HG02763 (cell line): ENCODE measurements at regions not wholly inside any gene's neighbourhood (a gene's known extent, or its start where the extent isn't known, plus 50 kb on each side); places are given as distances from the start of the nearest gene placed in this dataset.

Experiments
- ATAC-seq: cut with Tn5 transposase; IDR thresholded peaks from one replicate; pipeline ENCODE4 v1.9.1; 2021; ENCODE audit warnings: mild to moderate bottlenecking, moderate library complexity; ENCODE audit not compliant: unreplicated experiment

DNA sequence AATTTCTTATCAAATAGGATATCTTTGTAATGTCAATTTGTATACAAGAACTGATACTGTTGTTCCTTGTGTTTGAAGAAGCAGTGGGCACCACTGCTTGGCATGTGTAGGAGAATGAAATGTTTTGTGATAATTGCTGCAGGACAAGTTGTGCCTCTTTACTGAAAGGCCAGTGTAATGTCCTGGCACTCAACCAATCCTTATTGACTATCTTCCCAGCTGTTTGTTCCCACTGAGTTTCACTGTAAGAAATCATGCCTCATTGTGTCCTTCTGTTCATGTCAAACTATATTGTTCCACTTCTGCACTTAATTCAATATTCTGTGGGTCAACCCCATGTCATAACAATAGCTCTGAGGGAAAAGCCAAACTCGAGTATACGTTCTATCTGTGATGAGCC, 136.1 kb upstream of the FAM83B start:
- no peak for ATAC-seq

DNA sequence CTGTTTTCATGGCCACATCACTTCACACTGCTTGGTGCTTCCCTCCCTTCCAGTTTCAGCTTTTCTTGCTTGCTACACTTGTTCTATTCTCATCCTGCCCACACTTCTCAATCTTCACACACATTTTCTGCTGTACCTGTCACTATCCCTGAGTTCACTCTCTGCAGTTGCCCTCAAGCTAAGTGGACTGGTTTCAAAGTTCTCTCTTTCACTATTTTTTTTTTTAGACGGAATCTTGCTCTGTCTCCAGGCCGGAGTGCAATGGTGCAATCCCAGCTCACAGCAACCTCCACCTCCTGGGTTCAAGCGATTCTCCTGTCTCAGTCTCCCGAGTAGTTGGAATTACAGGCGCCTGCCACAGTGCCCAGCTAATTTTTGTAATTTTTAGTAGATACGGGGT, 130.6 kb upstream of the FAM83B start:
- ATAC-seq, result no peak

DNA sequence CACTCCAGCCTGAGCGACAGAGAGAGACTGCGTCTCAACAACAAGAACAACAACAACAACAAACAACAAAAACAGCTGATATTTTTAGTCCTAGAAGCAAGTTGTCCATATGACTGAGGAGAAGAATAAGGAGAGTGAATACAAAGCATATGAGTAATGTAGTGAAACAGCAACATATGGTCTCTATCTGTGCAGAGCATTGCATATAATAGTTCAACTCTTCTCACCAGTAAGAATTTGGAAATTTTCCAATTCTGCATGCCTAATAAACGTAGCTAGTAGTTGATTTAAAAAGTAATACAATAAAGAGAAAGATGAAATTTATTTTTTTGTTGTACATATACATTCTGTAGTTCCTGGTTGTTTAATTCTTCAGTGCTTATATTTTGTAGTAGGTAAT, 129.7 kb upstream of the FAM83B start:
- ATAC-seq, result no peak

DNA sequence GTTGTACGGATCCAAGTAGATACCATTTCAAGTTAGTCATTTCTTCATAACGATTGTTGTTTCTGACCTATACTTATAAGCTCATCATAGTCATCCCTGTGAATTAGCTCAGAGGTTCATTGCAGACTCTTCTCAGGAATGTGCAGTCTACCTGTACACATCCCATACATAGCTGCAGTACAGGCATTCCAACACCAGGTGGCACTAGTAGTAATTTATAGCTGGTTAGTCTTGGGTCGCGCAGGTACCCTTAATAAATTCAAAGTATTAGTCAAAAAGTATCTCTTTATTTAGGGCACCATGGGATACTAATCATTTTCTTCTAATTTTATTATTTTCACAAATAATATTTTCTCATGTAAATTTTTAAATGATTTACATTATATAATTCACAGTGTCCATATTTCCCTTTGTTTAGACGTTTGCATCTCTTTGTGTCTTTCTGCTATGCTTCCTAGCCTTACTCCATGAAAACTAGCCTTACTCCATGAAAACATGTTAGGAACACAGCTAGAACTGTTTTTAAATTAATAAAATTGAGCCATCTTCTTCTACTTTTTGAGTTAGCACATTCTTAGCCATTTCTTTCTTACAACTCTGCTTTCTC, 128.6 kb upstream of the FAM83B start:
- ATAC-seq, result peak; percentile 84

DNA sequence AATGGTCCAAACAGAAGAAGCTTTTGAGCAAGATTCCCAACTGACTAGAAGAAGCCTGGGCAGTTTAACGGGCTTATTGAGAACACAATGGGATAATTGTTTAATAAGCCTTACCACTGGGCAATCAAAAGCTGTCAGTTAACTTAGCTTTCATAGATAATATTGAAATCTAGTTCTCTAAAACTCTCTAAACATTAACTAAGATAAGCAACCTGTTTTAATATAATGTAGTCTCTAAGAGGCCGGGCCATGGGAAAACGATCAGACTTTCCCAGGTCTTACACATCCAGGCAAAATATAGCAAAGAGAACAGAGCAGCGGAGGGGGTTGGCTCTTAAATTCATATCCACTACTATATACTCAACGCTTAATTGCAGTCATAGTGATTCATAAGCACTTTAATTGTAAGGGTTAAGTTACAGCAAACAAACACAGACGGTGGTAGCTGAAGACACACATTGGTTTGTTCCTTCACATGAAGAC, 128.0 kb upstream of the FAM83B start:
- no peak for ATAC-seq

DNA sequence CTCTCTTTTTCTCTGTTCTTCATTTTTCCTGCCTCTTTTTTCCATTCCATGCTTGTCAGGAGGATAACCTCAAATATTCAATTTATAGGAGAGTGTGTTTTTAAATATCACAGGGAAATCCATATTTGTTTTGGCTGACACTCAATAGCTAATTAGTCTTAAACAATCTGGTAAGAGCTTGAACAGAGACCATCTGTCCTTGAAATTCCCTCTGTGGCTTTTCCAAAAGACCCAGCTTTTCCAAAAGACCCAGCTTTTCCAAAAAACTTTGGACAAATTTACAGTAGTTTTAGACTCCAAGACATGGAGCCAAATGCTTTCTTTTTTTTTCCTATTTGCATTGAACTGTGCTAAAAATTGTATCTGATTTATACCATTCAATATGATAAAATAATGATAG, 127.4 kb upstream of the FAM83B start:
- ATAC-seq, result no peak

DNA sequence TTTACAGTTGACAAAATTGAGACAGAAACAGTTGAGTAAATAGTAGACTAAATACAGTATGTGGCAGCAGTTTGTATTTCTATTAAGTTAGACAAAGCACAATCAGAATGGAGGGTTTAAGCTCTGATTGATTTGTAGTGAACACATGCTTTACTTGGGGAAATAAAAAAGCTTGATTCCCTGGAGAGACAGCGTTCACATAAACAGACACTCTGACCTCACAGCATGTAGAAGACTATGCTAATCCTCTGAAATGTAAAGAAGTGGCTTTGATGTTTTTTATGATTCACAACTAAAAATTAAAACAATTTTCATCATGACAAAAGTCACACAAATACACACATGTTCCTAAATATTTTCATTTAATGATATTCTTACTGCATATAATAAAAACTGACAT, 126.9 kb upstream of the FAM83B start:
- no peak for ATAC-seq

DNA sequence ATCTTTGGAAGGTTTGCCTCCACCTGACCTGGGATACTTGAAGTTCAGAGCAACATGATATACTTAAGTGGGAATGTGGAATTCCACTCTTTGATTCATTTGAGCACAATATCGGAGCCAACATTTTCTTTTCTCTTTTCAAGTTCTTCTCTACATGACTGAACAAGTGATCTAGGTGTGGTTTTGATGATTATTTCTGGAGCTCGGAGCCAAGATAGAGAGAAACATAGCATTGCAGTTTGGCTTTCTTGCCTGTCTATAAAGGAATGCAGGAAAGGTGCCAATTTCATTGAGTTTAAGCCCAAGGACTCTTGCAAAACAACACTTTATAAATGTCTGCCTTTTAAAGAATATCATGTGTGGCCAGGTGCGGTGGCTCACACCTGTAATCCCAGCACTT, 124.2 kb upstream of the FAM83B start:
- no peak for ATAC-seq

DNA sequence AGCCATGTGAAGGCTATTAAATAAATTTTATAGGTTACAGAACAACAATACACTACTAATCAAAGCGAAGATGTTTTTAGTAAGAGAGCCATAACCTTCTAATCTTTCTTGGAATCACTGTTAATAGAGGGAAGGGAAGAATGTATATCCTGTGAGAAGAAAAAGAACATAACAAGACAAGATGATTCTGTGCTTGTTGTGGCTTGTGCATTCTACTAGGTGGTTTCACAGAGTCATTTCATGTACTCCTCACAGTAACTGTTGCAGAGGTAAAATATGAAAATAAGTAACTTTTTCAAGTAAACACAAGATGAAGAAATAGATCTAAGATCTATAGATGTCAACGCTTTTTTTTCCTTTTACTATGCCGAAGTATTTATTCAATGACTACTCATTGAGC, 116.9 kb upstream of the FAM83B start:
- no peak for ATAC-seq

DNA sequence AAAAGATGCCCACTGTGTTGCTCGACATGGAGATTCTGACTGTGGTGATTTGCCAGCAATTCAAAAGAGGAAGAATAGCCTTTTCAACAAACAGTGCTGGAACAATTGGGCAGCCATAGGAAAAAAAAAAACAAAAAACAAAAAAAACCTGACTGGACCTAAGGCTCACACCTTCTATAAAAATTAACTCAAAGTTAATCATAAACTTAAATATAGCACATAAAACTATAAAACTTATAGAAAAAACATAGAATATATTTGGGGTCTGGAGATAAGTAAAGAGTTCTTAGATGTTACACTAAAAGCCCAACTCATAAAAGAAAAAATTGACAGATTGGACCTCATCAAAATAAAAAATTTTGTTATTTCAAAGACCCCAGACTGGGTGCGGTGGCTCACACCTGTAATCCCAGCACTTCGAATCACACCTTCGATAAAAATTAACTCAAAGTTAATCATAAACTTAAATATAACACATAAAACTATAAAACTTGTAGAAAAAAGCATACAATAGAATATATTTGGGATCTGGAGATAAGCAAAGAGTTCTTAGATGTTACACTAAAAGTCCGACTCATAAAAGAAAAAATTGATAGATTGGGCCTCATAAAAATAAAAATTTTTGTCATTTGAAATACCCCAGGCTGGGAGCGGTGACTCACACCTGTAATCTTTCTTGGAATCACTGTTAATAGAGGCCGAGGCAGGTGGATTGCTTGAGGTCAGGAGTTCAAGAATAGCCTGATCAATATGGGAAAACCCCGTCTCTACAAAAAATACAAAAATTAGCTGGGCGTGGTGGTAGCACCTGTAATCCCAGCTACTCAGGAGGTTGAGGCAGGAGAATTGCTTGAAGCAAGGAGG, 115.6 kb upstream of the FAM83B start:
- ATAC-seq, result no peak

DNA sequence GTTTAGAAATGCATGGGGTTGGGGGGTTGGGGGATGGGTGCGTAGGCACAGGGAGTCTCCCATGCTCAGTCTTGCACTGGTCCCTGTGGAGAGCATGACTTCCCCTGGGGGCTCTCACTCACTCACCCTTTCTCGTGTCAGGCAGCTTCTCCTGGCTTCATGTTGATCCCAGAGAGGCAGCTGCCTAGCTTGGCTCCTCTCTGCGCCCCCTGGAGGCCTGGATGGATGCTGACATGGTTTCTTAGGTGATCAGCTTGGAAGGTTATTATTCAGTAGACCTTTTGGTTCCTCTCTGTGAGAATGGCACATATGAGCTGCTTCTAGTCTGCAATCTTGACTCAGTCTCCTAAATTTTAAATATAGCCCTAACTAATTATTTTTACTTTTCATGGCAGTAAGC, 109.3 kb upstream of the FAM83B start:
- ATAC-seq, result no peak

DNA sequence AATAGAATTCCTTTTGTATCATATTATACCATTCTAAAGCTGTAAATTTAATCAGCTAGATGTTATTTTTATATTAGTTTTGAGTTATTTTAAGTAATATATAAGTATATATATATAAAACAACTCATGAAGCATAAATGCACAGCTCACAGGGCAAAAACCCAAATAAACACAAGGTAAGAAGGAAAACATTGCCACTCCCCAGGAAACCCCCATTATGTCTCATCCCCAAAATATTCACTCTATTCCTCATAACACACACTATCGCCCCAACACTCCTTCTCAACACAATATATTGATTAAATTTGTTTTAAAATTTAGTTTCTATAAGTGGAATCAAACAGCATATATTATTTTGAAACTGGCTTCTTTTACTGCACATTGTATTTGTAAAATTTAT, 98.6 kb upstream of the FAM83B start:
- no peak for ATAC-seq

DNA sequence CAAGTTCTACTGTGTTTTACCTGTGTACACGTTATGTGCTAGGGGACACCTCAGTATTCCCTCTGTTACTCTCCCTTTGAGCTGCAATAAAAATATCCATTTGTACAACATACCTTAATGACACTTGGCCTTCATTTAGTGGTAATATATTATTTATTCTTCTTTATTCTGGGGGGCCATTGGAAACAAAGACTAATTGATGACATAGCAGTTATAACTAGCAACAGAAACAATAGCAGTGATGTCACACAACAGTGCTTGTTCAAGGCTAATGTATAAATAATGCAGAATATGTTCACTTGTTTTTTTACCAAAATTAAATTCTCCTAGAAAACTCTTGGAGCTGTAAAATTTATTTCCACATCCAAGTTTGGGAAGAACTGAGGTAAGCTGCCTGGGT, 92.2 kb upstream of the FAM83B start:
- ATAC-seq, result no peak

DNA sequence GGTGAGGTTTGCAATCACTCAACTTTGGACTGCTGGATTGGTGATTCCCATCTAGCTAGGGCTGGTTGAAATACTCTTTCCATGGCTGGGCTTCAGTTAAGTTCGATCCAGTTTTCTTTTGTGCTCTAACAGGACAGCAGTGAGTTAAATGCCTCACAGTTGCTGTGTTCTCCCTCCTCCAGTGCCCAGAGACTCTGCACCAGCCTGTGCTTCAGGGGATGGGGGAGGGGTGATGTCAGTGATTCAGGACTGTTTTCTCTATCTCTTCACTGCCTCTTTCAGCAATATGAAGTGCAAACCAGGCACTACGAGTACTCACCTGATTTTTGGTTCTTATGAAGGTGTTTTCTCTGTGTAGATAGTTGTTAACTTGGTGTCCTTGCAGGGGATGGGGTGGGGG, 88.2 kb upstream of the FAM83B start:
- no peak for ATAC-seq

DNA sequence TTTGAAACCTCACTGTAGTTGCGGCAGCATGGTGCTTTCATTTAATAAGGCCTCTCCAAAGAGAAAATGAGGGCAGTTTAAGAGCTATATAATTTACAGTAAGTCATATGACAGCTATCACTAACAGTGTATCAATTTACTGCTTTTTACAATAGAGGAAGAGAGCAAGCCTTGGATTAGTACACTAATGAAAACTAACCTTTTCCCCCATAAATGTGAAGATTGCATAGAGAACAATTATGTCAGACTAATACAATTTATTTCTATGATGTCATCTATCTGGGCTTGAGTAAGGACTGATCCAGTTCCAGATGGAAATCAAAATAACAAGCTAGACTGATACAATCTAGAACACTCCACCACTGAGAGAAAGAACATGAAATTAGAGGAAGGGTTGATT, 78.1 kb upstream of the FAM83B start:
- ATAC-seq, result no peak

DNA sequence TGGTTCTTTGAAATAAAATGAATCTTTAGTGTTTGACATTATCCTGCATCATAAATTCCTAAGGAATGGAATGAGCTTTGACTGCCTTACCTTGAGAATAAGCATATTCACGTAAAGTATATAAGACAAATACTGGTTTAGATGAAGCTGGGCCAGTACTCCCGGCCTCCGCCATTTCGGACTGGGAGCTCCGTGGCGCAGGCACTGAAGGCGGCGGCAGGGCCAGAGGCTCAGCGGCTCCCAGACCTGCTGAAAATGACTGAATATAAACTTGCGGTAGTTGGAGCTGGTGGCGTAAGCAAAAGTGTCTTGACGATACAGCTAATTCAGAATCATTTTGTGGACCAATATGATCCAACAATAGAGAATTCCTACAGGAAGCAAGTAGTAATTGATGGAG, 76.2 kb upstream of the FAM83B start:
- no peak for ATAC-seq

DNA sequence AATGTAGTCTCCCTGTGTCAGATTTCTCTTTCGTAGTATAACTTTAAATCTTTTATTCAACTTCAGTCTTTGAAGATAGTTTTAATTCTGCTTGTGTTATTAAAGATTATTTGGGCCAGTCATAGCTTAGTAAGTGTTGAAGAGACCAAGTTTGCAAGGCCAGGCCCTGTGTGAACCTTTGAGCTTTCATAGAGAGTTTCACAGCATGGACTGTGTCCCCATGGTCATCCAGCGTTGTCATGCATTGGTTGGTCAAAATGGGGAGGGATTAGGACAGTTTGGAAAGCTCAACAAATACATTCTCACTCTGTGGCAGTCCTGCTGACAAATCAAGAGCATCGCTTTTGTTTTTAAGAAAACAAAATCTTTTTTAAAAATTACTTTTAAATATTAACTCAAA, 74.6 kb upstream of the FAM83B start:
- no peak for ATAC-seq

DNA sequence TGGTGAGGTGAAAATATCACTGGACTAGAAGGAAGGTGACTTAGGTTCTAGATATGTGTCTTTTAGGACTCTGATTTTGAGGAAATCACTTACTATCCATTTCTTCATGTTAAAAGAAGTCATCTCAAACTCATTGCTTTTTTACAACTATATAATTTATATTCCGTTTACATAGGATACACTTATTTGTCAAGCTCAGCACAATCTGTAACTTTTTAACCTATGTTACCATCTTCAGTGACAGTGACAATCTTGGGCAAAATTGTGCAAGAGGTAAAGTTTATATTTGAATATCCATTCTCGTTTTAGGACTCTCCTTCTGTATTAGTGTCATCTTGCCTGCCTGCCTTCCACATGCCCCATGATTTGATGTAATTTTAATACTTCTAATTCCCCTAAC, 74.0 kb upstream of the FAM83B start:
- ATAC-seq, result no peak

DNA sequence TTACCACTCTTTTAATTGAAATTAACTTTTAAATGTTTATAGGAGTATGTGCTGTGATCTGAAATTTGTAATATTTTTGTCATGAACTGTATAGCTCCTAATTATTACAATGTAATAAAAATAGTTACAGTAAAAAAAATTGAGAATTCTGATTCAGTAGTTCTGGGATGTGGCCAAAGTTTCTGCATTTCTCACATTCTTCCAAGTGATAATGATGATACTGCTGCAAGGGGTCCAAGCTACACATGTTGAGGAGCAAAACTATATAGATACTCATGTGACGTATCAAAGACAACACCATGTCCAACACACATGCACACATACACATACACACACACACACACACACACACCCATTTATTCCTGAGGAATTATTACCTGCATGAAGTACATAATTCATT, 71.0 kb upstream of the FAM83B start:
- no peak for ATAC-seq

DNA sequence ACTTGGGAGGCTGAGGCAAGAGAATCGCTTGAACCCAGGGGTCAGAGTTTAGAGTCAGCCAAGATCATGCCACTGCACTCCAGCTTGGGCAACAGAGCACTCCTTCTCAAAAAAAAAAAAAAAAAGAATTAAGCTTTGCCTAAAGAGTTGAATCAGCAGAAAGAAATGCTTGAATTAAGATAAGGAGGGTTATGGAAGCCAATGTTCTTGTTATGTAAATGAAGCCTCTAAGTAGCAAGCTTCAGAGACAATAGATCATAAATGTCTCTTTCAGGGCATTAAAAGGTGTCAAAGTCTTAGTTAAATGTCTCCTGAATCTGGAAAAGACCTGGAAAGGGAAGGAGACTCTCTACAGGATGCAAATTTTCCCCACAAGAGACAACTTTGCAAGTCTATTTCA, 69.7 kb upstream of the FAM83B start:
- ATAC-seq, result no peak

DNA sequence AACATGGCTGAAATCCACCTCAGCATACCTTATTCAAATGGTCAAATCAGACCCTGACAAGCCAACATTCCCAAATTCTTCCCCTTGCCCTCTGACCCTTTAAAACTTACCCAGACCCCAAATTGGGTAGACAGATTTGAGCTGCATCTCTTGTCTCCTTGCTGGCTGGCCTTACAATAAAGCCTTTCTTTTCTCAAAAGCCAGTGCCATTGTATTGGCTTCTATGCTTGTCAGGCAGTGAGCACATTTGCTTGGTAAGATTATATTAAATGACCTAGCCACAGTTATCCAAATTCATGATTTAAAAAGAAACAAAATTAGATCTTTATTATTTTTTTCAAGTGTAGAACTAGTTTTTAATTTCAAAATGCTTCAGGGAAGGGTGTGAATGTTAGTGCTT, 67.8 kb upstream of the FAM83B start:
- no peak for ATAC-seq

DNA sequence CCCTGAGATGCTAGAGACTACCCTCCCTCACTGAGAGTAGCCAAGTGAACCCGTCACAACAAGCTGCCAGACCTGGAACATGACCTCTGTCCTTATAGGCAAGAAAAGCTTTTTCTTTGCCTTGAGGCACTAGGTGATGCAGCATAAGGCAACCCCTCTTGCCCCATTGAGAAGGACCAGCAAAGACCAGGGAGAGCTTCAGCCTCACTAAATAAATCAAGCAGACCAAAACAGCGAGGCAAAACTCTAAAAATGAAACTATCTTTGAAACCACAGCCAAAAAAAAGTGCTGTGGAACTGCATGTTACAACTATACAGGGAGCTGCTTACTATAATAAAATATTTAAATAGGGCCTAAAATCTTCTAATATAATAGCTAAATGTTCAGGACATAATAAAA, 62.6 kb upstream of the FAM83B start:
- no peak for ATAC-seq

DNA sequence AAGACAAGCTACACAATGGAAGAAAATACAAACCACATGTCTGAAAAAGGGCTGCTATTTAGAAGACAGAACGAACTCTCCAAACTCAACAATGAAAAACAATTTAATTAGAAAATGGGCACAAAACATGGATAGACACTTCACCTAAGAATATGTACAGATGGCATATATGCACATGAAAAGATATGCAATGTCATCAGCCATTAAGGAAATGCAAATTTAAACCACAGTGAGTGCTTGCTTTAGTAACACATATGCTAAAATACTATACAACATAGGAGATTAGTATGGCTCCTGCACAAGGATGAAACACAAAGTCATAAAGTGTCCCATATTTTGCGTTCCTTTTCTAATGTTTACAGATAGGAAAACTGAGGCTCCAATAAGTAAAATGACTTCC, 60.4 kb upstream of the FAM83B start:
- ATAC-seq, result no peak
